SK-N-SH (cell line): ENCODE measurements at regions not wholly inside any gene's neighbourhood (a gene's known extent, or its start where the extent isn't known, plus 50 kb on each side); places are given as distances from the start of the nearest gene placed in this dataset.

ENCODE experiments used
- CTCF ChIA-PET: fragments of 300-600, 350-600 bp; formaldehyde crosslinking; extraction: SDS; loops from one replicate; lab custom pipeline; 2021; lab: Yijun Ruan, JAX
- POLR2A ChIA-PET: fragments of 350-600 bp; sonication (Branson Sonifier 250); formaldehyde crosslinking; extraction: SDS; loops from one replicate; lab custom pipeline; 2020; ENCODE audit warnings: antibody characterized with exemption, inconsistent platforms; lab: Yijun Ruan, JAX
- DNase-seq: peaks from one replicate; pipeline ENCODE4 v3.0.0; 2012
- H2AFZ ChIP-seq: fragments of 200-600 bp; sonication (generic); 2 replicates; pipeline ENCODE4 v1.8.1; 2016; ENCODE audit warnings: antibody characterized with exemption, mild to moderate bottlenecking, low read depth
- H3F3A ChIP-seq: fragments of 200-600 bp; sonication (generic); replicated peaks from 2 replicates; pipeline ENCODE3; 2016; ENCODE audit warnings: antibody characterized with exemption, mild to moderate bottlenecking; ENCODE audit not compliant: insufficient read depth
- H3K27ac ChIP-seq, 2 experiments: fragments of 200-500 bp in 1 of 2; fragments of 200-600 bp in 1 of 2; sonication (Bioruptor generic) in 1 of 2; sonication (generic), shearing (Covaris generic) in 1 of 2; 2 replicates each; pipeline versions ENCODE4 v1.5.1 to v1.6.1; 2014 to 2016; ENCODE audit warnings: low read depth in 2 of 2, inconsistent platforms in 1 of 2, low read length in 1 of 2, mild to moderate bottlenecking in 1 of 2, mixed read lengths in 1 of 2
- H3K27me3 ChIP-seq: fragments of 200-600 bp; sonication (generic), shearing (Covaris generic); 2 replicates; pipeline ENCODE4 v1.6.1; 2016; ENCODE audit warnings: mixed run types; ENCODE audit not compliant: insufficient read depth
- H3K36me3 ChIP-seq, 2 experiments: fragments of 200-500 bp in 1 of 2; fragments of 200-600 bp in 1 of 2; sonication (Bioruptor generic) in 1 of 2; sonication (generic) in 1 of 2; replicated peaks in 1 of 2; 2 replicates each; pipeline versions ENCODE3 to v1.5.1; 2014 to 2016; ENCODE audit warnings: low read length in 1 of 2, mild to moderate bottlenecking in 1 of 2; ENCODE audit not compliant: insufficient read depth in 2 of 2, control insufficient read depth in 1 of 2
- H3K4me1 ChIP-seq, 2 experiments: fragments of 200-500 bp in 1 of 2; fragments of 200-600 bp in 1 of 2; sonication (Bioruptor generic) in 1 of 2; sonication (generic), shearing (Covaris generic) in 1 of 2; 2 replicates each; pipeline versions ENCODE4 v1.5.1 to v1.6.1; 2014 to 2016; ENCODE audit warnings: low read depth in 1 of 2, low read length in 1 of 2, mixed run types in 1 of 2; ENCODE audit not compliant: insufficient read depth in 2 of 2, control insufficient read depth in 1 of 2
- H3K4me2 ChIP-seq: fragments of 200-600 bp; sonication (generic), shearing (Covaris generic); 2 replicates; pipeline ENCODE4 v1.6.1; 2017; ENCODE audit warnings: mixed run types
- H3K4me3 ChIP-seq, 2 experiments: fragments of 200-500 bp in 1 of 2; fragments of 200-600 bp in 1 of 2; sonication (Bioruptor generic) in 1 of 2; sonication (generic), shearing (Covaris generic) in 1 of 2; 2 replicates each; pipeline versions ENCODE4 v1.5.1 to v1.8.1; 2014 to 2016; ENCODE audit warnings: low read depth in 2 of 2, inconsistent platforms in 1 of 2, low read length in 1 of 2, mild to moderate bottlenecking in 1 of 2, mixed read lengths in 1 of 2, moderate library complexity in 1 of 2
- H3K79me2 ChIP-seq: fragments of 200-600 bp; sonication (generic); 2 replicates; pipeline ENCODE4 v1.8.1; 2017; ENCODE audit warnings: mild to moderate bottlenecking; ENCODE audit not compliant: insufficient read depth
- H3K9ac ChIP-seq: fragments of 200-600 bp; sonication (generic); 2 replicates; pipeline ENCODE4 v1.6.1; 2017; ENCODE audit warnings: mixed run types
- H3K9me2 ChIP-seq: fragments of 200-600 bp; sonication (generic); 2 replicates; pipeline ENCODE4 v1.6.1; 2017; ENCODE audit warnings: mixed run types
- H3K9me3 ChIP-seq: fragments of 200-600 bp; sonication (generic); 2 replicates; pipeline ENCODE4 v1.6.1; 2017; ENCODE audit warnings: mixed run types, mild to moderate bottlenecking, moderate library complexity
- H4K20me1 ChIP-seq: fragments of 200-600 bp; sonication (generic); 2 replicates; pipeline ENCODE4 v1.6.1; 2017; ENCODE audit warnings: mild to moderate bottlenecking, mixed run types; ENCODE audit not compliant: insufficient read depth
- CHD2 ChIP-seq: fragments of 150-350 bp; IDR thresholded peaks from 2 replicates; pipeline ENCODE4 v1.6.1; 2018; ENCODE audit warnings: low read length; ENCODE audit not compliant: partially characterized antibody
- EP300 ChIP-seq, 2 experiments: IDR thresholded peaks; 2 replicates each; pipeline versions ENCODE4 v1.4.0 to v1.6.1; 2012; ENCODE audit warnings: borderline replicate concordance in 1 of 2, low read depth in 1 of 2, low read length in 1 of 2
- FOXJ3 ChIP-seq: sonication (generic); formaldehyde crosslinking; IDR thresholded peaks from 2 replicates; pipeline ENCODE4 v1.5.1; 2020; ENCODE audit warnings: mild to moderate bottlenecking, missing genetic modification reagents
- NFIC ChIP-seq: IDR thresholded peaks from 2 replicates; pipeline ENCODE4 v1.4.0; 2012; ENCODE audit warnings: borderline replicate concordance
- PBX3 ChIP-seq: IDR thresholded peaks from 2 replicates; pipeline ENCODE4; 2012
- RAD21 ChIP-seq: IDR thresholded peaks from 2 replicates; pipeline ENCODE4 v1.6.1; 2012; ENCODE audit warnings: mild to moderate bottlenecking, low read length
- RXRA ChIP-seq: IDR thresholded peaks from 2 replicates; pipeline ENCODE4 v1.4.0; 2012; ENCODE audit warnings: low read depth, mild to moderate bottlenecking, borderline replicate concordance
- SMC3 ChIP-seq: IDR thresholded peaks from 2 replicates; pipeline ENCODE4 v1.6.1; 2012; ENCODE audit warnings: low read depth, low read length, improper control_type of control experiment
- TCF12 ChIP-seq: IDR thresholded peaks from 2 replicates; pipeline ENCODE4 v1.4.0; 2012
- USF2 ChIP-seq: fragments of 150-350 bp; IDR thresholded peaks from 2 replicates; pipeline ENCODE4 v1.6.1; 2017; ENCODE audit warnings: antibody characterized with exemption, low read length, low read depth, borderline replicate concordance
- ZBTB33 ChIP-seq: IDR thresholded peaks from 2 replicates; pipeline ENCODE4 v1.4.0; 2012; ENCODE audit warnings: low read depth, borderline replicate concordance
- WGBS: methylation state at CpG from one replicate; pipeline ENCODE4 v1.1.6; 2017; ENCODE audit warnings: low lambda C conversion rate; 5-methylcytosine and 5-hydroxymethylcytosine counted together
- TF ChIP-seq, protein P1 (sequence below): fragments of 200-600 bp; sonication (generic); IDR thresholded peaks from 2 replicates; pipeline ENCODE4 v1.6.1; 2017; ENCODE audit warnings: antibody characterized with exemption, mild to moderate bottlenecking, moderate library complexity
- TF ChIP-seq, protein P2 (sequence below): IDR thresholded peaks from 2 replicates; pipeline ENCODE4 v1.4.0; 2012; ENCODE audit warnings: low read depth

GRCh38 chr22:22817468-22818201 lies 70.0 kb upstream of the IGLL5 start:
- 2% methylated on average over 5 of the region's 5 CpGs for WGBS
- H3K9me2 ChIP-seq, result no peaks in the 10 kb centered on the region
- ChIA-PET CTCF (interaction anchor here (0.7 to 3.4 kb wide), 8 partner anchors 12 to 354 kb away, joined by 3 to 10 read pairs (median 4); no protein-coding TSS in a partner anchor), POLR2A (no interaction called here)
- H3K27ac ChIP-seq, result no peak overlapping the region
- TF ChIP-seq SMC3, result no peak
- TF ChIP-seq, protein P1, sequence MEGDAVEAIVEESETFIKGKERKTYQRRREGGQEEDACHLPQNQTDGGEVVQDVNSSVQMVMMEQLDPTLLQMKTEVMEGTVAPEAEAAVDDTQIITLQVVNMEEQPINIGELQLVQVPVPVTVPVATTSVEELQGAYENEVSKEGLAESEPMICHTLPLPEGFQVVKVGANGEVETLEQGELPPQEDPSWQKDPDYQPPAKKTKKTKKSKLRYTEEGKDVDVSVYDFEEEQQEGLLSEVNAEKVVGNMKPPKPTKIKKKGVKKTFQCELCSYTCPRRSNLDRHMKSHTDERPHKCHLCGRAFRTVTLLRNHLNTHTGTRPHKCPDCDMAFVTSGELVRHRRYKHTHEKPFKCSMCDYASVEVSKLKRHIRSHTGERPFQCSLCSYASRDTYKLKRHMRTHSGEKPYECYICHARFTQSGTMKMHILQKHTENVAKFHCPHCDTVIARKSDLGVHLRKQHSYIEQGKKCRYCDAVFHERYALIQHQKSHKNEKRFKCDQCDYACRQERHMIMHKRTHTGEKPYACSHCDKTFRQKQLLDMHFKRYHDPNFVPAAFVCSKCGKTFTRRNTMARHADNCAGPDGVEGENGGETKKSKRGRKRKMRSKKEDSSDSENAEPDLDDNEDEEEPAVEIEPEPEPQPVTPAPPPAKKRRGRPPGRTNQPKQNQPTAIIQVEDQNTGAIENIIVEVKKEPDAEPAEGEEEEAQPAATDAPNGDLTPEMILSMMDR, result peak; percentile 7; the same call in 1 of the 2 replicates
- TF ChIP-seq, protein P2, sequence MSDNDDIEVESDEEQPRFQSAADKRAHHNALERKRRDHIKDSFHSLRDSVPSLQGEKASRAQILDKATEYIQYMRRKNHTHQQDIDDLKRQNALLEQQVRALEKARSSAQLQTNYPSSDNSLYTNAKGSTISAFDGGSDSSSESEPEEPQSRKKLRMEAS, result no peak
- H3K36me3 ChIP-seq, result no peaks in the 10 kb centered on the region
- H3F3A ChIP-seq, result no peaks in the 10 kb centered on the region
- H2AFZ ChIP-seq, result no peak overlapping the region
- no peaks in the 10 kb centered on the region for H3K79me2 ChIP-seq
- no peaks in the 10 kb centered on the region for H4K20me1 ChIP-seq
- H3K4me2 ChIP-seq, result no peak overlapping the region
- H3K4me3 ChIP-seq, result no peak overlapping the region
- H3K4me1 ChIP-seq, result no peaks in the 10 kb centered on the region
- H3K27me3 ChIP-seq, result no peaks in the 10 kb centered on the region
- no peaks in the 10 kb centered on the region for H3K9me3 ChIP-seq
- no peak overlapping the region for H3K9ac ChIP-seq
- no peak for DNase-seq

GRCh38 chr22:22818202-22818538 lies 69.4 kb upstream of the IGLL5 start:
- POLR2A ChIA-PET, result no interaction called here

More at GRCh38 chr22:22818202-22818538, 69.4 kb upstream of the IGLL5 start:
- Histone ChIP-seq H3K27ac (no peak overlapping the region), H3F3A (no peaks in the 10 kb centered on the region), H4K20me1 (no peaks in the 10 kb centered on the region), H3K9ac (no peak overlapping the region), H3K36me3 (no peaks in the 10 kb centered on the region), H3K27me3 (no peaks in the 10 kb centered on the region), H3K9me3 (no peaks in the 10 kb centered on the region), H3K4me3 (no peak overlapping the region), H3K4me2 (no peak overlapping the region), H3K4me1 (no peaks in the 10 kb centered on the region), H3K79me2 (no peaks in the 10 kb centered on the region), H2AFZ (no peak overlapping the region), H3K9me2 (no peaks in the 10 kb centered on the region)
- DNase-seq, result no peak
- no peak for TF ChIP-seq FOXJ3 (CRISPR knock-in tag)
- TF ChIP-seq USF2, result no peak
- no peak for TF ChIP-seq ZBTB33
- no peak for TF ChIP-seq SMC3
- no peak for TF ChIP-seq NFIC
- TF ChIP-seq RXRA, result no peak
- no peak for TF ChIP-seq RAD21
- no peak for TF ChIP-seq CHD2
- TF ChIP-seq PBX3, result no peak
- no peak for TF ChIP-seq EP300 (IDR thresholded peaks at IDR 0.05; ENCODE audit: borderline replicate concordance in 1 of 2, low read depth in 1 of 2, low read length in 1 of 2)
- no peak for TF ChIP-seq TCF12
- TF ChIP-seq, protein P1, result no peak
- CTCF ChIA-PET, result interaction anchor here (0.7 to 3.4 kb wide), 9 partner anchors 12 to 354 kb away, joined by 3 to 10 read pairs (median 3); no protein-coding TSS in a partner anchor
- 45% methylated on average over 3 of the region's 3 CpGs for WGBS
